ENCODE measurements at regions not wholly inside any gene's neighbourhood (a gene's known extent, or its start where the extent isn't known, plus 50 kb on each side); places are given as distances from the start of the nearest gene placed in this dataset.
A peak's percentile ranks its signal among the peaks of the same experiment; 100 is the strongest.

GRCh38 chr5:24732184-24732583 lies 87.4 kb upstream of the CDH10 start:
- 72 to 82% (median 74%) methylated on average over 5 of the region's 5 CpGs for WGBS, 5 donors
- Histone ChIP-seq H3K4me1 (no peaks in the 10 kb centered on the region), H3K9me3 (peaks cover 0 to 9% (median 0%) of the 10 kb centered on the region in 8 donors), H3K27me3 (replicated peaks in 1 of 7) (no peaks in the 10 kb centered on the region), H3K27ac (no peak overlapping the region), H3K4me3 (no peak overlapping the region), H3K36me3 (no peaks in the 10 kb centered on the region)
- intact Hi-C loops (cut with DNase I; ENCODE audit: low total_unique reads) = no loop called here
- DNase-seq = no peak
- TF ChIP-seq POLR2A (IDR thresholded peaks at IDR 0.05) = no peak
- TF ChIP-seq, protein P1, sequence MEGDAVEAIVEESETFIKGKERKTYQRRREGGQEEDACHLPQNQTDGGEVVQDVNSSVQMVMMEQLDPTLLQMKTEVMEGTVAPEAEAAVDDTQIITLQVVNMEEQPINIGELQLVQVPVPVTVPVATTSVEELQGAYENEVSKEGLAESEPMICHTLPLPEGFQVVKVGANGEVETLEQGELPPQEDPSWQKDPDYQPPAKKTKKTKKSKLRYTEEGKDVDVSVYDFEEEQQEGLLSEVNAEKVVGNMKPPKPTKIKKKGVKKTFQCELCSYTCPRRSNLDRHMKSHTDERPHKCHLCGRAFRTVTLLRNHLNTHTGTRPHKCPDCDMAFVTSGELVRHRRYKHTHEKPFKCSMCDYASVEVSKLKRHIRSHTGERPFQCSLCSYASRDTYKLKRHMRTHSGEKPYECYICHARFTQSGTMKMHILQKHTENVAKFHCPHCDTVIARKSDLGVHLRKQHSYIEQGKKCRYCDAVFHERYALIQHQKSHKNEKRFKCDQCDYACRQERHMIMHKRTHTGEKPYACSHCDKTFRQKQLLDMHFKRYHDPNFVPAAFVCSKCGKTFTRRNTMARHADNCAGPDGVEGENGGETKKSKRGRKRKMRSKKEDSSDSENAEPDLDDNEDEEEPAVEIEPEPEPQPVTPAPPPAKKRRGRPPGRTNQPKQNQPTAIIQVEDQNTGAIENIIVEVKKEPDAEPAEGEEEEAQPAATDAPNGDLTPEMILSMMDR (IDR thresholded peaks at IDR 0.05 in 8 of 11, conservative IDR thresholded peaks at IDR 0.05 in 3 of 11) = no peak
- TF ChIP-seq POLR2AphosphoS5 (IDR thresholded peaks at IDR 0.05) = no peak

GRCh38 chr5:24720743-24721142 lies 76.0 kb upstream of the CDH10 start:
- intact Hi-C loops (cut with DNase I; ENCODE audit: low total_unique reads) = no loop called here
- Histone ChIP-seq H3K27me3 (replicated peaks in 1 of 7) (no peaks in the 10 kb centered on the region), H3K36me3 (no peaks in the 10 kb centered on the region), H3K9me3 (peaks cover 0 to 11% (median 2%) of the 10 kb centered on the region in 8 donors), H3K4me1 (no peaks in the 10 kb centered on the region), H3K27ac (no peak overlapping the region), H3K4me3 (no peak overlapping the region)
- DNase-seq = no peak
- TF ChIP-seq, protein P1 (IDR thresholded peaks at IDR 0.05 in 8 of 11, conservative IDR thresholded peaks at IDR 0.05 in 3 of 11) = no peak
- TF ChIP-seq POLR2AphosphoS5 (IDR thresholded peaks at IDR 0.05) (no peak), POLR2A (IDR thresholded peaks at IDR 0.05) (no peak)
- WGBS, 5 donors = 89 to 95% (median 93%) methylated on average over 3 of the region's 3 CpGs

DNA sequence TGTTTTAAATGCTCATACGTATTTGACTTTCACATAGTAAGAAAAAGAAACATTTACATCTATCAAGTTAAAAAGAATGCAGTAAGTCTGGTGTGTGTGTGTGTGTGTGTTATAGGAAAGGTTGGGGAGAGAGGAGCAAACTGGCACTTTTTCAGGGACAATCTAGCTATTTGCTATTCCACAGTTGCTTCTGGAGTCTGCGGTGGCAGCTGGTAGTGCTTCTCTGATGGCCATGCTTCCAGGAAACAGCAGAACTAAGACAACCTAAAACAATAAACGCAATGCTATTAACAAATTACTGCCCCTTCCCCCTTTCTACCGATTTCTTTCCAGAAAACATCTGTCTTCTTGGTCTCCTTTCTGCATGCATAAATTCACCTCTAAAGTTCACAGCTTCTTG lies 70.0 kb upstream of the CDH10 start:
- Histone ChIP-seq H3K27ac (no peak overlapping the region), H3K4me3 (peak overlapping the region in 2 of 8 donors; percentile 27 to 43), H3K4me1 (no peaks in the 10 kb centered on the region), H3K36me3 (no peaks in the 10 kb centered on the region), H3K27me3 (replicated peaks in 1 of 7) (no peaks in the 10 kb centered on the region), H3K9me3 (peaks cover 0 to 5% (median 0%) of the 10 kb centered on the region in 8 donors)
- 38 to 49% (median 47%) methylated on average over 4 of the region's 4 CpGs for WGBS, 5 donors
- intact Hi-C loops (cut with DNase I; ENCODE audit: low total_unique reads) = no loop called here
- no peak for DNase-seq
- TF ChIP-seq POLR2A (IDR thresholded peaks at IDR 0.05) (no peak), POLR2AphosphoS5 (IDR thresholded peaks at IDR 0.05) (no peak)
- TF ChIP-seq, protein P1 (IDR thresholded peaks at IDR 0.05 in 8 of 11, conservative IDR thresholded peaks at IDR 0.05 in 3 of 11) = no peak

DNA sequence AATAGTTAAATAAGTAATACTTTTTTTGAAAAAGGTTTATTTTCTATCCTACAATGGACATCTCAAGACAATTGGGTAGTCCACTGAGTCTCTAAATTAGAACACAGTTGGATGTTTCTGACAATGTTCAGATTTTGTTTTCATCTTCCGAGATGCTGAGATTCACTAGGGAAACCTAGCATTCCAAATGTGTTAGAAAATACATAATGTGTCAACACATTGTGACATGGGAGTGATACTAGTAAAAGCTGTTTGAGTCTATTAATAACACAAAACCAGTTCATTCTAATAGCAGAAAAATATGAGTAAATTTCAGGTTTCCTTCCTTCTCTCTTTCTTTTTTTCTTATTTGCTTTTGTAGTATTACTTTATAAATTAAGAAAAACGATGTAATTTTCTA lies 68.2 kb upstream of the CDH10 start:
- H3K27me3 ChIP-seq (replicated peaks in 1 of 7) = no peaks in the 10 kb centered on the region
- H3K27ac ChIP-seq = no peak overlapping the region
- intact Hi-C loops (cut with DNase I; ENCODE audit: low total_unique reads) = no loop called here
- H3K4me1 ChIP-seq = no peaks in the 10 kb centered on the region
- peaks cover 0 to 5% (median 0%) of the 10 kb centered on the region in 8 donors for H3K9me3 ChIP-seq
- TF ChIP-seq, protein P1 (IDR thresholded peaks at IDR 0.05 in 8 of 11, conservative IDR thresholded peaks at IDR 0.05 in 3 of 11) = no peak
- no peak for TF ChIP-seq POLR2AphosphoS5 (IDR thresholded peaks at IDR 0.05)
- no peak for TF ChIP-seq POLR2A (IDR thresholded peaks at IDR 0.05)
- no peak for DNase-seq
- H3K36me3 ChIP-seq = no peaks in the 10 kb centered on the region
- WGBS, 5 donors = 18 to 66% (median 52%) methylated on average over 2 of the region's 2 CpGs
- H3K4me3 ChIP-seq = no peak overlapping the region
